Stomach (tissue), 8 donors: ENCODE measurements at regions not wholly inside any gene's neighbourhood (a gene's known extent, or its start where the extent isn't known, plus 50 kb on each side); places are given as distances from the start of the nearest gene placed in this dataset.

Source experiments
- DNase-seq, 2 donors: peaks; one replicate each; pipeline versions ENCODE4 v3.0.0 to v3.0.0-alpha.2; 2013 to 2019
- H3K27ac ChIP-seq, 5 donors: fragments of 200-600 bp in 4 of 5; sonication (generic) in 4 of 5; one replicate each; pipeline ENCODE4 v1.5.1; 2013 to 2019; ENCODE audit warnings: mild to moderate bottlenecking in 1 of 5, moderate library complexity in 1 of 5
- H3K27me3 ChIP-seq, 3 donors: fragments of 200-600 bp; sonication (generic); one replicate each; pipeline ENCODE4 v1.5.1; 2017 to 2019; ENCODE audit warnings: mixed run types in 1 of 3
- H3K36me3 ChIP-seq, 4 donors: fragments of 200-600 bp; sonication (generic); 1 replicate in 3 of 4; 2 replicates in 1 of 4; pipeline ENCODE4 v1.5.1; 2016 to 2019
- H3K4me1 ChIP-seq, 4 donors: fragments of 200-600 bp; sonication (generic); one replicate each; pipeline ENCODE4 v1.5.1; 2016 to 2019
- H3K4me3 ChIP-seq, 4 donors: fragments of 200-600 bp; sonication (generic) in 3 of 4; one replicate each; pipeline ENCODE4 v1.5.1; 2016 to 2019; ENCODE audit warnings: mild to moderate bottlenecking in 1 of 4
- H3K9me3 ChIP-seq, 4 donors: fragments of 200-600 bp; sonication (generic); one replicate each; pipeline ENCODE4 v1.5.1; 2016 to 2019
- EP300 ChIP-seq: sonication (generic); formaldehyde crosslinking; IDR thresholded peaks from one replicate; pipeline ENCODE4 v1.6.1; 2017; ENCODE audit warnings: antibody characterized with exemption
- POLR2A ChIP-seq, 4 donors: fragments of 450-650 bp; IDR thresholded peaks; one replicate each; pipeline ENCODE4 v1.6.1; 2016; ENCODE audit warnings: antibody characterized with exemption in 4 of 4, control low read depth in 2 of 4, mild to moderate bottlenecking in 1 of 4, moderate library complexity in 1 of 4
- POLR2AphosphoS5 ChIP-seq, 3 donors: sonication (generic); formaldehyde crosslinking; IDR thresholded peaks; one replicate each; pipeline ENCODE4 v1.6.1; 2016; ENCODE audit warnings: antibody characterized with exemption in 3 of 3
- WGBS, 5 donors: extraction: QIAGEN DNeasy Blood & Tissue Kit in 3 of 5; methylation state at CpG; one replicate each; pipeline versions ENCODE4 v1.1.5 to v1.1.7; 2013 to 2018; 5-methylcytosine and 5-hydroxymethylcytosine counted together
- intact Hi-C: fragments of 100-400 bp; cut with DNase I; formaldehyde crosslinking; loops from one replicate; pipeline ENCODE4 v1.15.1; 2023; ENCODE audit warnings: low total_unique reads
- TF ChIP-seq, protein P1 (sequence below), 7 experiments: fragments of 450-650 bp in 4 of 7; fragments of 200-600 bp in 3 of 7; sonication (generic) in 3 of 7; IDR thresholded peaks; one replicate each; pipeline ENCODE4 v1.5.1; 2016 to 2019; ENCODE audit warnings: antibody characterized with exemption in 7 of 7, control low read depth in 2 of 7, mild to moderate bottlenecking in 1 of 7
- donor health status: healthy with polysubstance abuse.
- donor health status: Bipolar disorder and iron deficiency.
- donor health status: healthy.

DNA sequence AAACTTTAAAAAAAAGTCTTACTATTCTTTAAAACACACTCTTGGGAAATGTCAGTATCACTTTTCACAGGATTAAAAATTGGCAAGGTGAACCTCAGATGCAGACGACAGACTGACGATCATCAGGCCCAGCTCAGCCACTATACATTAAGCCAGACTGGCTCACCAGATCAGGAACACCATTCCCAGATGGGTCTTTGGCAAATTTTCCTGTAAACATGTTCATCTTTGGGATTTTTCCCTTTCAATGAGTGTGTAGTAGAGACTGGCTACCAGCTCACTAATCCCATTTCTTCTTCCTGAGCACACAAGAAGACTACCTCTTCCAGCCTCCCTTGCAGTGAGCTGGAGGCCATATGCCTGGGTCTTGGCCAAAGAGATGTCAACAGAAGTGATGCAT, 142.7 kb upstream of the CHST15 start:
- no peaks in the 10 kb centered on the region for H3K4me1 ChIP-seq
- intact Hi-C loops = no loop called here
- no peak overlapping the region for H3K27ac ChIP-seq
- H3K9me3 ChIP-seq = peaks cover 0 to 5% (median 0%) of the 10 kb centered on the region in 4 donors
- 74 to 87% (median 82%) methylated on average over 2 of the region's 2 CpGs for WGBS, 5 donors
- no peak for TF ChIP-seq POLR2AphosphoS5 (IDR thresholded peaks at IDR 0.05)
- no peak for TF ChIP-seq EP300
- TF ChIP-seq, protein P1, sequence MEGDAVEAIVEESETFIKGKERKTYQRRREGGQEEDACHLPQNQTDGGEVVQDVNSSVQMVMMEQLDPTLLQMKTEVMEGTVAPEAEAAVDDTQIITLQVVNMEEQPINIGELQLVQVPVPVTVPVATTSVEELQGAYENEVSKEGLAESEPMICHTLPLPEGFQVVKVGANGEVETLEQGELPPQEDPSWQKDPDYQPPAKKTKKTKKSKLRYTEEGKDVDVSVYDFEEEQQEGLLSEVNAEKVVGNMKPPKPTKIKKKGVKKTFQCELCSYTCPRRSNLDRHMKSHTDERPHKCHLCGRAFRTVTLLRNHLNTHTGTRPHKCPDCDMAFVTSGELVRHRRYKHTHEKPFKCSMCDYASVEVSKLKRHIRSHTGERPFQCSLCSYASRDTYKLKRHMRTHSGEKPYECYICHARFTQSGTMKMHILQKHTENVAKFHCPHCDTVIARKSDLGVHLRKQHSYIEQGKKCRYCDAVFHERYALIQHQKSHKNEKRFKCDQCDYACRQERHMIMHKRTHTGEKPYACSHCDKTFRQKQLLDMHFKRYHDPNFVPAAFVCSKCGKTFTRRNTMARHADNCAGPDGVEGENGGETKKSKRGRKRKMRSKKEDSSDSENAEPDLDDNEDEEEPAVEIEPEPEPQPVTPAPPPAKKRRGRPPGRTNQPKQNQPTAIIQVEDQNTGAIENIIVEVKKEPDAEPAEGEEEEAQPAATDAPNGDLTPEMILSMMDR (IDR thresholded peaks at IDR 0.05) = no peak
- TF ChIP-seq POLR2A (IDR thresholded peaks at IDR 0.05) = no peak
- H3K27me3 ChIP-seq = peaks cover 0 to 3% (median 0%) of the 10 kb centered on the region in 3 donors
- DNase-seq = no peak
- H3K36me3 ChIP-seq = no peaks in the 10 kb centered on the region
- no peak overlapping the region for H3K4me3 ChIP-seq

DNA sequence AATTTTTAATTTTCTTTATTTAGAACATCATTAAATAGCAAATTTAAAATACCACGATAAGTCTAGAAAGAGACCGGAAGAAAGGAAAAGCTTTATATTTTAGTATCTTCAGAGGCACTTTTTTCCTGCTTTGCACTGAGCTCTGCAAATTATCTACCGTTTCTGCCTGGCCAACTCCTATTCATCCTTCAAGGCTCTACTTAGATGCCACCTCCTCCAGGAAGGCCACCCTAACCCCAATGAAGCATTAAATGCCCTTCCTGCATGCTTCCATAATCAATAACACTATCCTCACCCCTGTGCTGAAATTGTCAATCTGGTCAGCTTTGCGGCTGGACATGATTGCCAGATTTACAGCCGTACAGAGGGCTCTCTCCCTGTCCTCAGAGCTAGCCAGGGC, 141.8 kb upstream of the CHST15 start:
- no peak overlapping the region for H3K4me3 ChIP-seq
- H3K27ac ChIP-seq = no peak overlapping the region
- TF ChIP-seq POLR2AphosphoS5 (IDR thresholded peaks at IDR 0.05) = no peak
- no peak for TF ChIP-seq EP300
- TF ChIP-seq, protein P1 (IDR thresholded peaks at IDR 0.05) = no peak
- TF ChIP-seq POLR2A (IDR thresholded peaks at IDR 0.05) = no peak
- no peaks in the 10 kb centered on the region for H3K4me1 ChIP-seq
- intact Hi-C loops = no loop called here
- no peaks in the 10 kb centered on the region for H3K36me3 ChIP-seq
- H3K9me3 ChIP-seq = peaks cover 0 to 4% (median 0%) of the 10 kb centered on the region in 4 donors
- 92 to 95% (median 93%) methylated on average over 5 of the region's 5 CpGs for WGBS, 5 donors
- no peaks in the 10 kb centered on the region for H3K27me3 ChIP-seq
- DNase-seq = no peak

DNA sequence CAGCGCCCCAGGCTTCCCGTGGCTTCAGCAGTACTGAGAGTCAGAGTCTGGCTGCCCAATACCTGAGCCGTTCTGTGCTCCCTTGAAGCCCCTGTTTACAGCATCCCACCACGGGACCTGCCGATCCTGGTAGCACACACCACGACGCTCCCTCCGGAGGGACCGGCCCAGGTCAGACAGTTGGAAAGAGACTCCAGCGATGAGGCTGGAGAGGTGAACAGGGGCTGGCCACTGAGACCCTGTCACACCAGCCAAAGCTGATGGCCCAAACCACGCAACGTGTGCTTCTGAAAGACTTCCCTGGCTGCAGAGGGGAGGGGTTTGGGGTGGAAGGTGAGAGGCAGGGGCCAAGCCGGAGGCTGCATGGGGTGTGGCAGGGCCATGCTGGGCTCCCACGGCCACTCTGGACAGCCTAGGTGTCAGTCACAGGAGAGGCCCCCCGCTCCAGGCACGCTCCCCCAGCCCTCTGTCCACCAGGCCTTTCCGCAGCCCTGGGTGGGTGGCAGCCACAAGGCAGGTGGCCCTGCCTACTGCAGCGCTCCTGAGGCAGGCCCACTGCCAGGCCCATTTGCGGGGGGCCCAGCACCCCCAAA, 140.2 kb upstream of the CHST15 start:
- Histone ChIP-seq H3K36me3 (no peaks in the 10 kb centered on the region), H3K4me3 (no peak overlapping the region), H3K4me1 (no peaks in the 10 kb centered on the region), H3K27me3 (no peaks in the 10 kb centered on the region), H3K27ac (no peak overlapping the region), H3K9me3 (peaks cover 0 to 4% (median 0%) of the 10 kb centered on the region in 4 donors)
- intact Hi-C loops = no loop called here
- DNase-seq = no peak
- TF ChIP-seq, protein P1 (IDR thresholded peaks at IDR 0.05) = no peak
- TF ChIP-seq POLR2AphosphoS5 (IDR thresholded peaks at IDR 0.05) (no peak), EP300 (no peak), POLR2A (IDR thresholded peaks at IDR 0.05) (no peak)
- 78 to 92% (median 81%) methylated on average over 17 to 19 of the region's 19 CpGs for WGBS, 5 donors

DNA sequence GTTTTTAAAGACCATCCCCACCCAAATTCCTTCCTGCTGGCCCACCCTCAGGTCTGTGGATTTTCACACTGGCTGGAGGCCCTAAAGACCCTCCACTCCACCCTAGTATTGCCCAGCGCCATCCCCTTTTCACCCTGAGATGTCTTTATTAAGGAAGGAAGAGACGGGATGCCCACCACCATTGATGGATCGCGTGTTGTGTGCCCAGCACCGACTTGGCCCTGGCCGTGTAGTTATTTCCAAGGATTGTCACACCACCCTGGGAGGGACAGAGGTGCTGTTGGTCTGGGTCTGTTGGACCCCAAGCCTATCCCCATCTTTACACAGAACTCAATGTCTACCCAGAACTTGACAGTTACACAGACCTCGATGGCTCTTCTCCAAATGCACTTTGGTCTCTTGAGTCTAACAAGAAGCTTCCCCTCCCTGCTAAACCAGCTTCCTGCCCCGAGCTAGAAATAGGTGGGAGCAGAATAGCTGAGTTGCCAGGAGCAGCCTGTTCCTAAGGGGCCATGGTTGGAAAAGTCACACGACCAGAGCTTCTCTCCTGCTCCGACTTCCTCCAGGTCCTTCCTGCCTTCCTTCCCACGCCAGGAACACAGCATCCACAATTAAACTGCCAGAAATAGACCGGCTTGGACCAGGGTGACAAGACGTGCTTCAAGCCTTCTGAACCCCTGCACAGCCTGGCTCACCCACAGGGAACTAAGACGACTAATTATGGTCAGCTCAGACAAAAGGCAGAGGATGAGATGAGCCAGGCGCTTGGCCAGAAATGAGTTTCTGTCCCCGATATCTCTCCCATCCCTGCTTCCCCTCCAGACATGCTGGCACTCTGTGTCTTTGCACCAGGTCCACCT, 139.5 kb upstream of the CHST15 start:
- H3K36me3 ChIP-seq = no peaks in the 10 kb centered on the region
- WGBS, 5 donors = 58 to 76% (median 71%) methylated on average over 16 of the region's 16 CpGs
- H3K27ac ChIP-seq = no peak overlapping the region
- H3K27me3 ChIP-seq = no peaks in the 10 kb centered on the region
- intact Hi-C loops = no loop called here
- no peaks in the 10 kb centered on the region for H3K4me1 ChIP-seq
- peaks cover 0 to 4% (median 0%) of the 10 kb centered on the region in 4 donors for H3K9me3 ChIP-seq
- DNase-seq = no peak
- no peak overlapping the region for H3K4me3 ChIP-seq
- TF ChIP-seq, protein P1 (IDR thresholded peaks at IDR 0.05) = no peak
- TF ChIP-seq POLR2AphosphoS5 (IDR thresholded peaks at IDR 0.05) = no peak
- TF ChIP-seq EP300 = no peak
- TF ChIP-seq POLR2A (IDR thresholded peaks at IDR 0.05) = no peak
